ENCODE measurements at regions not wholly inside any gene's neighbourhood (a gene's known extent, or its start where the extent isn't known, plus 50 kb on each side); places are given as distances from the start of the nearest gene placed in this dataset.

DNA sequence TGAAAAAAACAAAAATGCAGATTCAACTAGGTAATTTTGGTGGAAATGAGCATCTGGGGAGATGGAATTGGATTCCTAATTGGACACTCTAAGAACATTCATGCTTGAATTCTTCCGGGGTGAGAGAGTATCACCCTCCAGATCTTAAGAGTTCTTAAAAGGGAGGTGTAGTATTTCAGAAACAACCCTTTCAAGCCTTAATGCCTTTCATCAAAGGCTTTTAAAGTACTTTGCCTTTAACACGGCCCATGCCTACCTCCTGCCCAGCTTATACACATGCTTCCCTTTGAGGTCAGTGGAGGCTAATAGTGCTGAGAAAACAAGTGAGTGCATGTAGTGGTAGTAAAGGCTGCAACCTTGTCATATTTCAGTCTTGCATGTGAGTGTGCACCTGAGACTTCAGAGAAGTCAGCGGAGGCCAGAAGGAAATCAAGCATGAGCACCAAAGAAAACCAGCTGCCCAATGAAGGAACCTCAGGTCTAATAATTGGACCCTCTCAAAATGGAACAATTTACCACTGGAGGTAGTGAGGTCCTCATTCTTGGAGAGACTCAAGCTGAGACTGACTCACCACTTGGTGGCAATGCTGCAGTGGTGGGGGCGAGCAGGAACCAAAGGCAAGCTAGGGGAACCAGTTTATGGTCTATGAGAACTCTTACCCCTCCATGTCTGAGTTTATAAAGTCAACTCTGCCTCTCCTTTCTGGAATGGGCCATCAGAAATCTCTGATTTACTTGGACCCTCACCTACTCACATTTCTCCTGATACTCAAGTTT, 98.4 kb upstream of the GDNF start:
- no peak overlapping the region for H3K4me3 ChIP-seq (replicated peaks in 1 of 2; ENCODE audit: low read depth in 1 of 2, low read length in 2 of 2)
- ChIA-PET CTCF (no interaction called here), POLR2A (no interaction called here), RAD21 (ENCODE audit: low non-redundant PET in 1 of 2, low total read pairs in 2 of 2, uncharacterized antibody in 2 of 2, unreplicated experiment in 2 of 2) (no interaction called here)
- H4K20me1 ChIP-seq (ENCODE audit: insufficient read depth), result no peaks in the 10 kb centered on the region
- no peak for DNase-seq (ENCODE audit: low read depth, low spot score)
- no peaks in the 10 kb centered on the region for H3K79me2 ChIP-seq (ENCODE audit: insufficient read depth, low read length)
- TF ChIP-seq, protein P1, sequence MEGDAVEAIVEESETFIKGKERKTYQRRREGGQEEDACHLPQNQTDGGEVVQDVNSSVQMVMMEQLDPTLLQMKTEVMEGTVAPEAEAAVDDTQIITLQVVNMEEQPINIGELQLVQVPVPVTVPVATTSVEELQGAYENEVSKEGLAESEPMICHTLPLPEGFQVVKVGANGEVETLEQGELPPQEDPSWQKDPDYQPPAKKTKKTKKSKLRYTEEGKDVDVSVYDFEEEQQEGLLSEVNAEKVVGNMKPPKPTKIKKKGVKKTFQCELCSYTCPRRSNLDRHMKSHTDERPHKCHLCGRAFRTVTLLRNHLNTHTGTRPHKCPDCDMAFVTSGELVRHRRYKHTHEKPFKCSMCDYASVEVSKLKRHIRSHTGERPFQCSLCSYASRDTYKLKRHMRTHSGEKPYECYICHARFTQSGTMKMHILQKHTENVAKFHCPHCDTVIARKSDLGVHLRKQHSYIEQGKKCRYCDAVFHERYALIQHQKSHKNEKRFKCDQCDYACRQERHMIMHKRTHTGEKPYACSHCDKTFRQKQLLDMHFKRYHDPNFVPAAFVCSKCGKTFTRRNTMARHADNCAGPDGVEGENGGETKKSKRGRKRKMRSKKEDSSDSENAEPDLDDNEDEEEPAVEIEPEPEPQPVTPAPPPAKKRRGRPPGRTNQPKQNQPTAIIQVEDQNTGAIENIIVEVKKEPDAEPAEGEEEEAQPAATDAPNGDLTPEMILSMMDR (IDR thresholded peaks at IDR 0.05 in 2 of 3, conservative IDR thresholded peaks at IDR 0.05 in 1 of 3; ENCODE audit: borderline replicate concordance in 1 of 3, insufficient read depth in 1 of 3, low read depth in 2 of 3, low read length in 2 of 3), result no peak
- TF ChIP-seq ZFX (IDR thresholded peaks at IDR 0.05), result no peak
- no peak for TF ChIP-seq YY1 (IDR thresholded peaks at IDR 0.05; ENCODE audit: extremely low read depth, insufficient replicate concordance, low read depth, low read length)
- TF ChIP-seq, protein P2, sequence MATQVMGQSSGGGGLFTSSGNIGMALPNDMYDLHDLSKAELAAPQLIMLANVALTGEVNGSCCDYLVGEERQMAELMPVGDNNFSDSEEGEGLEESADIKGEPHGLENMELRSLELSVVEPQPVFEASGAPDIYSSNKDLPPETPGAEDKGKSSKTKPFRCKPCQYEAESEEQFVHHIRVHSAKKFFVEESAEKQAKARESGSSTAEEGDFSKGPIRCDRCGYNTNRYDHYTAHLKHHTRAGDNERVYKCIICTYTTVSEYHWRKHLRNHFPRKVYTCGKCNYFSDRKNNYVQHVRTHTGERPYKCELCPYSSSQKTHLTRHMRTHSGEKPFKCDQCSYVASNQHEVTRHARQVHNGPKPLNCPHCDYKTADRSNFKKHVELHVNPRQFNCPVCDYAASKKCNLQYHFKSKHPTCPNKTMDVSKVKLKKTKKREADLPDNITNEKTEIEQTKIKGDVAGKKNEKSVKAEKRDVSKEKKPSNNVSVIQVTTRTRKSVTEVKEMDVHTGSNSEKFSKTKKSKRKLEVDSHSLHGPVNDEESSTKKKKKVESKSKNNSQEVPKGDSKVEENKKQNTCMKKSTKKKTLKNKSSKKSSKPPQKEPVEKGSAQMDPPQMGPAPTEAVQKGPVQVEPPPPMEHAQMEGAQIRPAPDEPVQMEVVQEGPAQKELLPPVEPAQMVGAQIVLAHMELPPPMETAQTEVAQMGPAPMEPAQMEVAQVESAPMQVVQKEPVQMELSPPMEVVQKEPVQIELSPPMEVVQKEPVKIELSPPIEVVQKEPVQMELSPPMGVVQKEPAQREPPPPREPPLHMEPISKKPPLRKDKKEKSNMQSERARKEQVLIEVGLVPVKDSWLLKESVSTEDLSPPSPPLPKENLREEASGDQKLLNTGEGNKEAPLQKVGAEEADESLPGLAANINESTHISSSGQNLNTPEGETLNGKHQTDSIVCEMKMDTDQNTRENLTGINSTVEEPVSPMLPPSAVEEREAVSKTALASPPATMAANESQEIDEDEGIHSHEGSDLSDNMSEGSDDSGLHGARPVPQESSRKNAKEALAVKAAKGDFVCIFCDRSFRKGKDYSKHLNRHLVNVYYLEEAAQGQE (IDR thresholded peaks at IDR 0.05; ENCODE audit: low read depth), result no peak
- no peak for TF ChIP-seq EGR1 (IDR thresholded peaks at IDR 0.05; ENCODE audit: low read depth)
- no peak for TF ChIP-seq TCF7L2 (IDR thresholded peaks at IDR 0.05; ENCODE audit: borderline replicate concordance, extremely low read depth, insufficient read depth, insufficient read length)
- no peak for TF ChIP-seq SP1 (IDR thresholded peaks at IDR 0.05; ENCODE audit: low read depth)
- TF ChIP-seq RAD21 (IDR thresholded peaks at IDR 0.05; ENCODE audit: low read depth), result no peak
- TF ChIP-seq JUND (IDR thresholded peaks at IDR 0.05), result no peak
- no peak for TF ChIP-seq CEBPB (IDR thresholded peaks at IDR 0.05; ENCODE audit: low read depth)
- no peak for TF ChIP-seq SIN3A (IDR thresholded peaks at IDR 0.05; ENCODE audit: low read depth)
- no peak for TF ChIP-seq POLR2A (IDR thresholded peaks at IDR 0.05; ENCODE audit: borderline replicate concordance, extremely low read depth, insufficient read depth, insufficient read length)
- no peak for TF ChIP-seq ZNF274 (IDR thresholded peaks at IDR 0.05; ENCODE audit: low read depth, low read length)
- TF ChIP-seq ZBTB33 (IDR thresholded peaks at IDR 0.05; ENCODE audit: extremely low read depth, insufficient replicate concordance, low read length), result no peak
- TF ChIP-seq, protein P3, sequence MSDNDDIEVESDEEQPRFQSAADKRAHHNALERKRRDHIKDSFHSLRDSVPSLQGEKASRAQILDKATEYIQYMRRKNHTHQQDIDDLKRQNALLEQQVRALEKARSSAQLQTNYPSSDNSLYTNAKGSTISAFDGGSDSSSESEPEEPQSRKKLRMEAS (IDR thresholded peaks at IDR 0.05), result no peak
- no peak overlapping the region for H3K27ac ChIP-seq (ENCODE audit: low read depth, low read length)
- H3K9ac ChIP-seq (ENCODE audit: low read length), result no peak overlapping the region
- H3K4me1 ChIP-seq (ENCODE audit: control insufficient read depth in 1 of 2, insufficient read depth in 2 of 2, low read length in 2 of 2), result no peaks in the 10 kb centered on the region
- H3K9me2 ChIP-seq (ENCODE audit: insufficient read depth), result no peaks in the 10 kb centered on the region
- no peak overlapping the region for H2AFZ ChIP-seq (ENCODE audit: low read depth, low read length, poor library complexity, severe bottlenecking)
- H3K36me3 ChIP-seq (ENCODE audit: control insufficient read depth in 1 of 2, insufficient read depth in 2 of 2, low read length in 2 of 2), result no peaks in the 10 kb centered on the region
- intact Hi-C loops (cut with micrococcal nuclease), result no loop called here
- no peak overlapping the region for H3K4me2 ChIP-seq (ENCODE audit: low read length)
- BruUV-seq (replicated peaks), result no TSS peak
- no peak for ATAC-seq
- H3K27me3 ChIP-seq (ENCODE audit: insufficient read depth, low read length), result no peaks in the 10 kb centered on the region
- H3K9me3 ChIP-seq (ENCODE audit: control insufficient read depth in 1 of 2, insufficient read depth in 1 of 2, low read depth in 1 of 2, low read length in 2 of 2), result no peaks in the 10 kb centered on the region
